Neuronal stem cell (in vitro differentiated cells): ENCODE measurements at regions not wholly inside any gene's neighbourhood (a gene's known extent, or its start where the extent isn't known, plus 50 kb on each side); places are given as distances from the start of the nearest gene placed in this dataset.

Source experiments
- DNase-seq: peaks from one replicate; pipeline ENCODE4 v3.0.0-alpha.2; 2013; ENCODE audit warnings: low spot score
- H2AFZ ChIP-seq: one replicate; pipeline ENCODE4 v1.6.1; 2013; ENCODE audit warnings: mild to moderate bottlenecking, low read length, inconsistent platforms
- H2AK5ac ChIP-seq: 2 replicates; pipeline ENCODE4 v1.6.1; 2013; ENCODE audit warnings: low read depth, mild to moderate bottlenecking, inconsistent platforms, low read length, moderate library complexity, mixed read lengths
- H2BK120ac ChIP-seq: 2 replicates; pipeline ENCODE4 v1.6.1; 2013; ENCODE audit warnings: low read depth, mild to moderate bottlenecking, inconsistent platforms, low read length, moderate library complexity, mixed read lengths
- H2BK12ac ChIP-seq: one replicate; pipeline ENCODE4 v1.6.1; 2013; ENCODE audit warnings: low read length, inconsistent platforms
- H2BK15ac ChIP-seq: 2 replicates; pipeline ENCODE4 v1.6.1; 2013; ENCODE audit warnings: mild to moderate bottlenecking, low read length, inconsistent platforms, mixed read lengths
- H2BK5ac ChIP-seq: one replicate; pipeline ENCODE4 v1.6.1; 2013; ENCODE audit warnings: inconsistent platforms, mild to moderate bottlenecking, low read length, moderate library complexity
- H3K14ac ChIP-seq: one replicate; pipeline ENCODE4 v1.6.1; 2013; ENCODE audit warnings: low read length, inconsistent platforms
- H3K18ac ChIP-seq: 2 replicates; pipeline ENCODE4 v1.6.1; 2013; ENCODE audit warnings: low read length, inconsistent platforms
- H3K23ac ChIP-seq: 2 replicates; pipeline ENCODE4 v1.6.1; 2013; ENCODE audit warnings: low read depth, mild to moderate bottlenecking, mixed read lengths, low read length, inconsistent platforms; ENCODE audit not compliant: poor library complexity
- H3K27ac ChIP-seq: replicated peaks from 3 replicates; pipeline ENCODE4 v1.5.1; 2013; ENCODE audit warnings: low read length, inconsistent platforms
- H3K27me3 ChIP-seq, 3 experiments: 2 replicates each; pipeline ENCODE4 v1.6.1; 2013; ENCODE audit warnings: low read length in 3 of 3, mild to moderate bottlenecking in 2 of 3, inconsistent platforms in 1 of 3, low read depth in 1 of 3, mixed read lengths in 1 of 3, moderate library complexity in 1 of 3; ENCODE audit not compliant: control insufficient read depth in 3 of 3, insufficient read depth in 3 of 3
- H3K36me3 ChIP-seq, 2 donors: replicated peaks in 1 of 2; 2 replicates each; pipeline ENCODE4 v1.6.1; 2013; ENCODE audit warnings: low read length in 2 of 2; ENCODE audit not compliant: control insufficient read depth in 2 of 2, insufficient read depth in 2 of 2
- H3K4ac ChIP-seq: 2 replicates; pipeline ENCODE4 v1.6.1; 2013; ENCODE audit warnings: inconsistent platforms, mild to moderate bottlenecking, low read length, moderate library complexity
- H3K4me1 ChIP-seq, 2 donors: 1 replicate in 1 of 2; 2 replicates in 1 of 2; pipeline ENCODE4 v1.6.1; 2013; ENCODE audit warnings: low read length in 2 of 2, low read depth in 1 of 2; ENCODE audit not compliant: control insufficient read depth in 2 of 2, insufficient read depth in 1 of 2
- H3K4me2 ChIP-seq: one replicate; pipeline ENCODE4 v1.6.1; 2013; ENCODE audit warnings: mild to moderate bottlenecking, low read length, inconsistent platforms; ENCODE audit not compliant: insufficient read depth, poor library complexity, severe bottlenecking
- H3K4me3 ChIP-seq, 2 donors: 2 replicates each; pipeline ENCODE4 v1.5.1; 2013; ENCODE audit warnings: low read length in 2 of 2, mild to moderate bottlenecking in 2 of 2, inconsistent platforms in 1 of 2, moderate library complexity in 1 of 2
- H3K79me1 ChIP-seq: one replicate; pipeline ENCODE4 v1.6.1; 2013; ENCODE audit warnings: low read depth, mild to moderate bottlenecking, inconsistent platforms, low read length, moderate library complexity
- H3K9ac ChIP-seq: one replicate; pipeline ENCODE4 v1.6.1; 2013; ENCODE audit warnings: mild to moderate bottlenecking, low read depth, low read length, inconsistent platforms; ENCODE audit not compliant: poor library complexity
- H3K9me3 ChIP-seq, 2 donors: replicated peaks in 1 of 2; 2 replicates each; pipeline versions ENCODE3 to v1.6.1; 2013; ENCODE audit warnings: low read length in 2 of 2, mild to moderate bottlenecking in 2 of 2, inconsistent platforms in 1 of 2, low read depth in 1 of 2, mixed read lengths in 1 of 2, moderate library complexity in 1 of 2; ENCODE audit not compliant: control insufficient read depth in 2 of 2, insufficient read depth in 1 of 2
- H4K8ac ChIP-seq: one replicate; pipeline ENCODE4 v1.6.1; 2013; ENCODE audit warnings: low read depth, mild to moderate bottlenecking, inconsistent platforms, low read length, moderate library complexity
- H4K91ac ChIP-seq: one replicate; pipeline ENCODE4 v1.6.1; 2013; ENCODE audit warnings: low read length, low read depth, mild to moderate bottlenecking, inconsistent platforms; ENCODE audit not compliant: poor library complexity
- WGBS, 2 donors: extraction: QIAGEN DNeasy Blood & Tissue Kit; methylation state at CpG; one replicate each; pipeline ENCODE4 v1.1.7; 2013; ENCODE audit warnings: missing lambda C conversion rate in 2 of 2, mixed read lengths in 1 of 2; ENCODE audit not compliant: insufficient read length in 2 of 2, insufficient replicate concordance in 1 of 2; ENCODE audit errors: extremely low coverage in 2 of 2; 5-methylcytosine and 5-hydroxymethylcytosine counted together

- Histone ChIP-seq H2AFZ (no peak overlapping the region), H3K4me2 (no peak overlapping the region), H2BK5ac (no peak overlapping the region), H3K14ac (no peak overlapping the region), H3K23ac (no peak overlapping the region), H3K4ac (no peak overlapping the region), H3K79me1 (no peaks in the 10 kb centered on the region), H3K4me1 (no peaks in the 10 kb centered on the region), H3K18ac (no peak overlapping the region), H3K36me3 (no peaks in the 10 kb centered on the region), H3K9me3 (no peaks in the 10 kb centered on the region), H3K27ac (no peak overlapping the region), H2BK120ac (no peak overlapping the region), H4K8ac (no peak overlapping the region), H2BK15ac (no peak overlapping the region), H2BK12ac (no peak overlapping the region), H2AK5ac (no peak overlapping the region), H3K27me3 (no peaks in the 10 kb centered on the region), H4K91ac (no peak overlapping the region), H3K9ac (no peak overlapping the region), H3K4me3 (no peak overlapping the region)
- WGBS, 2 donors: no CpG with 5 or more reads among the region's 6 CpGs
- no peak for DNase-seq
Measured at GRCh38 chr7:10798044-10798443, 175.6 kb upstream of the PHF14 start.

- Histone ChIP-seq H2BK120ac (no peak overlapping the region), H3K79me1 (no peaks in the 10 kb centered on the region), H4K8ac (no peak overlapping the region), H3K9ac (no peak overlapping the region), H2AK5ac (no peak overlapping the region), H3K18ac (no peak overlapping the region), H3K36me3 (no peaks in the 10 kb centered on the region), H3K27me3 (no peaks in the 10 kb centered on the region), H3K14ac (no peak overlapping the region), H4K91ac (no peak overlapping the region), H3K4ac (no peak overlapping the region), H2BK12ac (no peak overlapping the region), H2AFZ (no peak overlapping the region), H3K4me2 (no peak overlapping the region), H2BK15ac (no peak overlapping the region), H2BK5ac (no peak overlapping the region), H3K9me3 (no peaks in the 10 kb centered on the region), H3K23ac (no peak overlapping the region), H3K27ac (no peak overlapping the region), H3K4me3 (no peak overlapping the region), H3K4me1 (no peaks in the 10 kb centered on the region)
- WGBS, 2 donors: no CpG with 5 or more reads among the region's 5 CpGs
- no peak for DNase-seq
Measured at GRCh38 chr7:10799475-10799874, 174.2 kb upstream of the PHF14 start.

DNA sequence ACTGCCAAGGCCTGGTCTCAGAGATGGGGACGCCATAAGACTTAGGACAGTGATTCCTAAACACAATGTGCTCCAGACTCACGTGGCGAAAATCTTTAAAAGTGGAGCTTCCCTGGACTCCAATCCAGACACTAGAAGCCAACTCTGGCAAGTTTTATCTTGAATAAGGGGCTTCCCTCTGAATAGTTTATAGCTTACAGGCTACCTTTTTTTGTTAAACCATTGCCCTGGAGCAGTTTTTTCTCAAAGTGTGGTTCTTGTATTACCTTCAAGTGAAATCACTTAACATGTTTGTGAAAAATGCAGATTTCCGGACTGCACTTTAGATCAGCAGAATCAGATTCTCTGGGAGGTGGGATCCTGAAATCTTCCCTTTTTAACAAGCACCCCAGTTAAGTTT, 171.7 kb upstream of the PHF14 start:
- Histone ChIP-seq H2BK120ac (no peak overlapping the region), H2AFZ (no peak overlapping the region), H3K79me1 (no peaks in the 10 kb centered on the region), H3K9ac (no peak overlapping the region), H2BK12ac (no peak overlapping the region), H2BK5ac (no peak overlapping the region), H3K9me3 (no peaks in the 10 kb centered on the region), H3K23ac (no peak overlapping the region), H3K4me3 (no peak overlapping the region), H3K27ac (no peak overlapping the region), H3K18ac (no peak overlapping the region), H3K27me3 (no peaks in the 10 kb centered on the region), H3K14ac (no peak overlapping the region), H3K4ac (no peak overlapping the region), H2BK15ac (no peak overlapping the region), H4K91ac (no peak overlapping the region), H3K4me1 (no peaks in the 10 kb centered on the region), H3K4me2 (no peak overlapping the region), H3K36me3 (no peaks in the 10 kb centered on the region), H2AK5ac (no peak overlapping the region), H4K8ac (no peak overlapping the region)
- DNase-seq: no peak
- WGBS, 2 donors: no CpG with 5 or more reads among the region's 4 CpGs

DNA sequence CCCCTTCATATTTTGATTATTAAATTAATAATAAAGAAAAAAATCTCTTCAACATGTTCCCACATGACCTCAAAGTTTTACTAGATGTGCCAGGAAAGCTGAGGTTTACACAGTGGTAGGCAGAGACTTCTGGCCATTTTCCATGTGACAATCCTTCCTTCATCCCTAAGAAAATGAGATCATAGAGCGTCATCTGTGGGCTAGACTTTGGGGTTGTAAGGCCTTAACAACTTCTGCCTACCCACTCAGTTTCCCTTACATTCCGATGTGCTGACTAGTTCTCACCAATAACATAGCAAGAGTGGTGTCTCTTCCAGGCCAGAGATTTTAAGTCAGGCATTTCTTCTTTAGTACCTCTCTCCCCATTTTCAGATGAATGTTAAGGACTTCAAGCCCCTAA, 171.1 kb upstream of the PHF14 start:
- Histone ChIP-seq H3K36me3 (no peaks in the 10 kb centered on the region), H4K91ac (no peak overlapping the region), H2BK120ac (no peak overlapping the region), H2AK5ac (no peak overlapping the region), H3K9me3 (no peaks in the 10 kb centered on the region), H2BK15ac (no peak overlapping the region), H3K4me3 (no peak overlapping the region), H3K4me1 (no peaks in the 10 kb centered on the region), H3K27ac (no peak overlapping the region), H2BK12ac (no peak overlapping the region), H3K9ac (no peak overlapping the region), H3K4me2 (no peak overlapping the region), H3K79me1 (no peaks in the 10 kb centered on the region), H2AFZ (no peak overlapping the region), H3K27me3 (no peaks in the 10 kb centered on the region), H3K23ac (no peak overlapping the region), H2BK5ac (no peak overlapping the region), H4K8ac (no peak overlapping the region), H3K4ac (no peak overlapping the region), H3K18ac (no peak overlapping the region), H3K14ac (no peak overlapping the region)
- no peak for DNase-seq
- WGBS, 2 donors: no CpG with 5 or more reads among the region's 2 CpGs
